ENCODE measurements at regions not wholly inside any gene's neighbourhood (a gene's known extent, or its start where the extent isn't known, plus 50 kb on each side); places are given as distances from the start of the nearest gene placed in this dataset.

DNA sequence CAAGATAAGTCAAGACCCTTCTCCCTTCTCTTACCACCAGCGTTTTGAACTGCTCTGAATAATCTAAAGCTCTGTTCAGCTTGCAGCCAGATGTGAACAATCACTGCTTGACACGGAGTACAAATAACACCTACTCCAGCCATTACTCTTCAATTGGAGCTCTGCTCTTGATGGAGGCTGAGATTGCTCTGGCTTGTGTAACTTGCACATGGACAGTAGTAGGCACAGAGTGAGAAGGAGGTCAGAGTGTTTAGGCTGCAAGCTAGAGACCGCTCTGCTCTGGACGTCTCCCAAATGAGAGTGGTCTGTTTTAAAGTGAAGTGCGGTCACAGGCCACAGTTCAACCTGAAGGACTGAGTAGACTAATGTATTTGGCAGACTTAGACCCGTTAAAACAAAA is 158.3 kb downstream of the HDGFL1 start:
- TF ChIP-seq, protein P1, sequence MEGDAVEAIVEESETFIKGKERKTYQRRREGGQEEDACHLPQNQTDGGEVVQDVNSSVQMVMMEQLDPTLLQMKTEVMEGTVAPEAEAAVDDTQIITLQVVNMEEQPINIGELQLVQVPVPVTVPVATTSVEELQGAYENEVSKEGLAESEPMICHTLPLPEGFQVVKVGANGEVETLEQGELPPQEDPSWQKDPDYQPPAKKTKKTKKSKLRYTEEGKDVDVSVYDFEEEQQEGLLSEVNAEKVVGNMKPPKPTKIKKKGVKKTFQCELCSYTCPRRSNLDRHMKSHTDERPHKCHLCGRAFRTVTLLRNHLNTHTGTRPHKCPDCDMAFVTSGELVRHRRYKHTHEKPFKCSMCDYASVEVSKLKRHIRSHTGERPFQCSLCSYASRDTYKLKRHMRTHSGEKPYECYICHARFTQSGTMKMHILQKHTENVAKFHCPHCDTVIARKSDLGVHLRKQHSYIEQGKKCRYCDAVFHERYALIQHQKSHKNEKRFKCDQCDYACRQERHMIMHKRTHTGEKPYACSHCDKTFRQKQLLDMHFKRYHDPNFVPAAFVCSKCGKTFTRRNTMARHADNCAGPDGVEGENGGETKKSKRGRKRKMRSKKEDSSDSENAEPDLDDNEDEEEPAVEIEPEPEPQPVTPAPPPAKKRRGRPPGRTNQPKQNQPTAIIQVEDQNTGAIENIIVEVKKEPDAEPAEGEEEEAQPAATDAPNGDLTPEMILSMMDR (IDR thresholded peaks at IDR 0.05; ENCODE audit: low read depth, low read length, missing input control), result no peak
- TF ChIP-seq, protein P2, sequence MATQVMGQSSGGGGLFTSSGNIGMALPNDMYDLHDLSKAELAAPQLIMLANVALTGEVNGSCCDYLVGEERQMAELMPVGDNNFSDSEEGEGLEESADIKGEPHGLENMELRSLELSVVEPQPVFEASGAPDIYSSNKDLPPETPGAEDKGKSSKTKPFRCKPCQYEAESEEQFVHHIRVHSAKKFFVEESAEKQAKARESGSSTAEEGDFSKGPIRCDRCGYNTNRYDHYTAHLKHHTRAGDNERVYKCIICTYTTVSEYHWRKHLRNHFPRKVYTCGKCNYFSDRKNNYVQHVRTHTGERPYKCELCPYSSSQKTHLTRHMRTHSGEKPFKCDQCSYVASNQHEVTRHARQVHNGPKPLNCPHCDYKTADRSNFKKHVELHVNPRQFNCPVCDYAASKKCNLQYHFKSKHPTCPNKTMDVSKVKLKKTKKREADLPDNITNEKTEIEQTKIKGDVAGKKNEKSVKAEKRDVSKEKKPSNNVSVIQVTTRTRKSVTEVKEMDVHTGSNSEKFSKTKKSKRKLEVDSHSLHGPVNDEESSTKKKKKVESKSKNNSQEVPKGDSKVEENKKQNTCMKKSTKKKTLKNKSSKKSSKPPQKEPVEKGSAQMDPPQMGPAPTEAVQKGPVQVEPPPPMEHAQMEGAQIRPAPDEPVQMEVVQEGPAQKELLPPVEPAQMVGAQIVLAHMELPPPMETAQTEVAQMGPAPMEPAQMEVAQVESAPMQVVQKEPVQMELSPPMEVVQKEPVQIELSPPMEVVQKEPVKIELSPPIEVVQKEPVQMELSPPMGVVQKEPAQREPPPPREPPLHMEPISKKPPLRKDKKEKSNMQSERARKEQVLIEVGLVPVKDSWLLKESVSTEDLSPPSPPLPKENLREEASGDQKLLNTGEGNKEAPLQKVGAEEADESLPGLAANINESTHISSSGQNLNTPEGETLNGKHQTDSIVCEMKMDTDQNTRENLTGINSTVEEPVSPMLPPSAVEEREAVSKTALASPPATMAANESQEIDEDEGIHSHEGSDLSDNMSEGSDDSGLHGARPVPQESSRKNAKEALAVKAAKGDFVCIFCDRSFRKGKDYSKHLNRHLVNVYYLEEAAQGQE (IDR thresholded peaks at IDR 0.05), result no peak
- TF ChIP-seq GABPA (IDR thresholded peaks at IDR 0.05 in 1 of 2, conservative IDR thresholded peaks at IDR 0.05 in 1 of 2) (no peak), JUND (IDR thresholded peaks at IDR 0.05) (no peak), YY1 (IDR thresholded peaks at IDR 0.05) (no peak)
